Prostate gland (tissue), 2 donors: ENCODE measurements at regions not wholly inside any gene's neighbourhood (a gene's known extent, or its start where the extent isn't known, plus 50 kb on each side); places are given as distances from the start of the nearest gene placed in this dataset.

Experiments
- POLR2A ChIP-seq: fragments of 450-650 bp; IDR thresholded peaks from one replicate; pipeline ENCODE4 v1.6.1; 2016; ENCODE audit warnings: antibody characterized with exemption, mild to moderate bottlenecking
- TF ChIP-seq, protein P1 (sequence below), 4 experiments: fragments of 200-600 bp in 2 of 4; fragments of 450-650 bp in 2 of 4; sonication (generic) in 2 of 4; IDR thresholded peaks; 1 replicate in 3 of 4; 2 replicates in 1 of 4; pipeline ENCODE4 v1.5.1; 2016 to 2019; ENCODE audit warnings: antibody characterized with exemption in 4 of 4, mild to moderate bottlenecking in 2 of 4, moderate library complexity in 2 of 4

DNA sequence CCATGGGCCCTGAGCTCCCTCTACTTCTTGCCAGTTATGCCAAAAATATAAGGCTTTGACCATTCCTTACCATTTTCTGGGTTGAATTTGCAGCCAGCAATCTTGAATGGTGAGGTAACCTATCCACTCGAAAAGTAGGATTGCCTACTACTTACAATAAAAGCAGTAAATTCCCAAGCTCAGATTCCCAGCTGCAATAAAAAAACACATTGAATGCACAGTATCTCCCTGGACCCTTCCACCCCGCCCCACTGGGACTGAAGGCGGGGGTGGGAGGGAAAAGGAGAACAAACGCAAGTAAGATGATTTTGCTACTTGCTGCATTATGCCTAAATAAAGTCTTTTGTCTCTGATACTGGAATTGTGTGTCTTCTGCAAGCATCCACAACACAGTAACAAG, 301.9 kb downstream of the HGF start:
- TF ChIP-seq, protein P1, sequence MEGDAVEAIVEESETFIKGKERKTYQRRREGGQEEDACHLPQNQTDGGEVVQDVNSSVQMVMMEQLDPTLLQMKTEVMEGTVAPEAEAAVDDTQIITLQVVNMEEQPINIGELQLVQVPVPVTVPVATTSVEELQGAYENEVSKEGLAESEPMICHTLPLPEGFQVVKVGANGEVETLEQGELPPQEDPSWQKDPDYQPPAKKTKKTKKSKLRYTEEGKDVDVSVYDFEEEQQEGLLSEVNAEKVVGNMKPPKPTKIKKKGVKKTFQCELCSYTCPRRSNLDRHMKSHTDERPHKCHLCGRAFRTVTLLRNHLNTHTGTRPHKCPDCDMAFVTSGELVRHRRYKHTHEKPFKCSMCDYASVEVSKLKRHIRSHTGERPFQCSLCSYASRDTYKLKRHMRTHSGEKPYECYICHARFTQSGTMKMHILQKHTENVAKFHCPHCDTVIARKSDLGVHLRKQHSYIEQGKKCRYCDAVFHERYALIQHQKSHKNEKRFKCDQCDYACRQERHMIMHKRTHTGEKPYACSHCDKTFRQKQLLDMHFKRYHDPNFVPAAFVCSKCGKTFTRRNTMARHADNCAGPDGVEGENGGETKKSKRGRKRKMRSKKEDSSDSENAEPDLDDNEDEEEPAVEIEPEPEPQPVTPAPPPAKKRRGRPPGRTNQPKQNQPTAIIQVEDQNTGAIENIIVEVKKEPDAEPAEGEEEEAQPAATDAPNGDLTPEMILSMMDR (IDR thresholded peaks at IDR 0.05) = no peak
- no peak for TF ChIP-seq POLR2A
